Fibroblast of peridontal ligament (primary cell): ENCODE measurements at regions not wholly inside any gene's neighbourhood (a gene's known extent, or its start where the extent isn't known, plus 50 kb on each side); places are given as distances from the start of the nearest gene placed in this dataset.
"Not testable (repeated sequence)": the region's sequence is repeated elsewhere in the genome, so short reads cannot be mapped to it uniquely, and the experiment has no call there.

Source experiments
- DNase-seq: peaks from one replicate; pipeline ENCODE4 v3.0.0-alpha.2; 2010; ENCODE audit errors: extremely low read depth

DNA sequence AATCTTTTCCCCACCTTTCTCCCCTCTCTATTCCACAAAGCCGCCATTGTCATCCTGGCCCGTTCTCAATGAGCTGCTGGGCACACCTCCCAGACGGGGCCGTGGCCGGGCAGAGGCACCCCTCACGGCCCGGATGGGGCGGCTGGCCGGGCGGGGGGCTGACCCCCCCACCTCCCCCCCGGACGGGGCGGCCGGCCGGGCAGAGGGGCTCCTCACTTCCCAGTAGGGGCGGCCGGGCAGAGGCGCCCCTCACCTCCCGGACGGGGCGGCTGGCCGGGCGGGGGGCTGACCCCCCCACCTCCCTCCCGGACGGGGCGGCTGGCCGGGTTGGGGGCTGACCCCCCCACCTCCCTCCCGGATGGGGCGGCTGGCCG is 85.6 kb downstream of the OR2B2 start:
- DNase-seq: not testable (repeated sequence)

DNA sequence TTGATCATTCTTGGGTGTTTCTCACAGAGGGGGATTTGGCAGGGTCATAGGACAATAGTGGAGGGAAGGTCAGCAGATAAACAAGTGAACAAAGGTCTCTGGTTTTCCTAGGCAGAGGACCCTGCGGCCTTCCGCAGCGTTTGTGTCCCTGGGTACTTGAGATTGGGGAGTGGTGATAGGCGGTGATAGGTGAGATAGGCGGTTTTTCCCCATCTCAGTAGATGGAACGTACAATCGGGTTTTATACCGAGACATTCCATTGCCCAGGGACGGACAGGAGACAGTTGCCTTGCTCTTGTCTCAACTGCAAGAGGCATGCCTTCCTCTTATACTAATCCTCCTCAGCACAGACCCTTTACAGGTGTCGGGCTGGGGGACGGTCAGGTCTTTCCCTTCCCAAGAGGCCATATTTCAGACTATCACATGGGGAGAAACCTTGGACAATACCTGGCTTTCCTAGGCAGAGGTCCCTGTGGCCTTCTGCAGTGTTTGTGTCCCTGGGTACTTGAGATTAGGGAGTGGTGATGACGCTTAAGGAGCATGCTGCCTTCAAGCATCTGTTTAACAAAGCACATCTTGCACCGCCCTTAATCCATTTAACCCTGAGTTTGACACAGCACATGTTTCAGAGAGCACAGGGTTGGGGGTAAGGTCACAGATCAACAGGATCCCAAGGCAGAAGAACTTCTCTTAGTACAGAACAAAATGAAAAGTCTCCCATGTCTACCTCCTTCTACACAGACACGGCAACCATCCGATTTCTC is 86.2 kb downstream of the OR2B2 start:
- not testable (repeated sequence) for DNase-seq

DNA sequence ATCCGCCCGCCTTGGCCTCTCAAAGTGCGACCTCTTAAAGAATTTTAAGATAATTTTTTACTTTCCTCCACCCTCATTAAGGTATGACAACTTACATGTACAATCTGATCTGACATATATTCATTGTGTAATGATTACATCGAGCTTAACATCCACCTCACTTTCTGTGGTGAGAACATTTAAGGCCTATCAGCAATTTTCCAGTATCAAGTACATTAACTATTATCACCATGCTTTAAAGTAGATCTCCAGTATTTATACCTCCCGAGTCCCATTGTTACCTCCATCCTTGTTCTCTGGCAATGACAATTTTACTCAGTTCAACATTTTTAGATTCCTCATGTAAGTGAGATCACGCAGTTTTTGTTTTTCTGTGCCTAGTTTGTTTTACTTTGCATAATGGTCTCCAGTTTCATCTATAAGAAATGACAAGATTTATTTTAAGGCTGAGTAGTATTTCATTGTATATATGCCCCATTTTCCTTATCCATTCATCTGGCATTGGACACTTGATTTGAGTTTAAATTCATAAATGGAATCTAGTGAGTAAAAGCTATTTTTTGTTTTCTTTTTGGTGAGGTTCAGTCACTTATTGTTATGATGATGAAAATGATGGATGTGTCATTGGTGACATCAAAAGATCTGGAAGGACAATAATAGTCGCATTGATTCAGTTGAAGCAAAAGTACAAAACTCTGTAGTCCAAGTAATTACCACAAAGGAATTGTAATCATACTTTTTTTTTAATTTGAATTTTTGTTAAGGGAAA is 87.0 kb downstream of the OR2B2 start:
- DNase-seq: peak; percentile 27

DNA sequence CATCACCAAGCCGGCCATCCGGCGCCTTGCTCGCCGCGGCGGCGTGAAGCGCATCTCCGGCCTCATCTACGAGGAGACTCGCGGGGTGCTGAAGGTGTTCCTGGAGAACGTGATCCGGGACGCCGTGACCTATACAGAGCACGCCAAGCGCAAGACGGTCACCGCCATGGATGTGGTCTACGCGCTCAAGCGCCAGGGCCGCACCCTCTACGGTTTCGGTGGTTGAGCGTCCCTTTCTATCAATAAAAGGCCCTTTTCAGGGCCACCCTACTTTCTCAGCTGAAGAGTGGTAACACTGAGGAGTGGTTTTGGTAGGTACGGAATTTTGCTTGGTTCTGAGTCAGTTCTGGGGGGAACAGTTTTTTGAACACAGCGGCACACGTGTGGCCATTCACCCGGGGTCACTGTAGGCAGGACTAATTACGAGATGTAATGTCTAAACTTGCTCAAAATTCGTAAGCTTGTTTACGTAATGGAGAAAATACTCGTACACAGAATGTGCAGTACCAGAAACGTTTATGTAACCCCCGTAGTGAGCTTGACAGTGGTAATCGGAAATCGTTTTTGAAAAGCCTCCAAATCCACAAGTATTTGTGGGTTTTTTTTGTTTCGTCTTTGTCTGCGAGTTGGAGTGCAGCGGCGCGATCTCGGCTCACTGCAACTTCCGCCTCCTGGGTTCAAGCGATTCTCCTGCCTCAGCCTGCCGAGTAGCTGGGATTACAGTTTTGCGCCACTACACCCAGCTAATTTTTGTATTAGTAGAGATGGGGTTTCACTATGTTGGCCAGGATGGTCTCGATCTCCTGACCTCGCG is 87.8 kb downstream of the OR2B2 start:
- peak; percentile 87 for DNase-seq

DNA sequence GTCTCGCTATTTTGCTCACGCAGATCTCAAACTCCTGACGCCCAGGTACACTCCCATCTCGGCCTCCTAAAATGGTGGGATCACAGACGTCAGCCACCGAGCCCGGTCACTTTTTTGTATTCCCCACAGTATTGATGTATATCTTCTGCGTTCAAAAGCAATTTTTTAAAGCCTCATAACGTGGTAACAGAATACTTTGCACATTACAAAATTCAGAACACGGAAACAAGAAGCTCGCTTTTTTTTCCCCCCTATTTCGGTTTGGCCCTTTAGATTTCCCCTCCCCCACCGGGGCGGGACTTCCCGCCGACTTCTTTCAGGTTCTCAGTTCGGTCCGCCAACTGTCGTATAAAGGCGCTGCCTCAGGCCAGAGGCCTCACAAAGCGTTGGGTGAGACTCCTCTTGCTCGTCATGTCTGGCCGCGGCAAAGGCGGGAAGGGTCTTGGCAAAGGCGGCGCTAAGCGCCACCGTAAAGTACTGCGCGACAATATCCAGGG is 88.4 kb downstream of the OR2B2 start:
- peak; percentile 64 for DNase-seq

DNA sequence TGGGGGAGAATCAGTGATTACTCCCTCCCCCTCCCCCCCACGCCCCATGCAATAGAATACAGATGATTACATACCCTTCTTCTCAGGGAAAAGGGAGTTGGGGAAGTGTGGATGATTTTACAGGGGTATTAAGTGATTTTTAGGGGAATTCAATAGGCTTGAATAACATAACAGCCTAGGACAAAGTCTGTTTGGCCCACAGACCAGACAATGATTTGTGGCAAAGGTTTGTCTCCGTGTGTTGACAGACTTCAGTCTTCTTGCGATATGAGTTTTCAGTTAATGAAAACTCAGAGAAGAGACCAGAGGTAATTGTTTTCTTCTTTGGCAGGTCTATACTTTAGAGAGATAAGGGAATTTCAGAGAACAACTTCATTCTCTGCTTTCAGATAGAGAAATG is 95.3 kb downstream of the OR2B2 start:
- no peak for DNase-seq

DNA sequence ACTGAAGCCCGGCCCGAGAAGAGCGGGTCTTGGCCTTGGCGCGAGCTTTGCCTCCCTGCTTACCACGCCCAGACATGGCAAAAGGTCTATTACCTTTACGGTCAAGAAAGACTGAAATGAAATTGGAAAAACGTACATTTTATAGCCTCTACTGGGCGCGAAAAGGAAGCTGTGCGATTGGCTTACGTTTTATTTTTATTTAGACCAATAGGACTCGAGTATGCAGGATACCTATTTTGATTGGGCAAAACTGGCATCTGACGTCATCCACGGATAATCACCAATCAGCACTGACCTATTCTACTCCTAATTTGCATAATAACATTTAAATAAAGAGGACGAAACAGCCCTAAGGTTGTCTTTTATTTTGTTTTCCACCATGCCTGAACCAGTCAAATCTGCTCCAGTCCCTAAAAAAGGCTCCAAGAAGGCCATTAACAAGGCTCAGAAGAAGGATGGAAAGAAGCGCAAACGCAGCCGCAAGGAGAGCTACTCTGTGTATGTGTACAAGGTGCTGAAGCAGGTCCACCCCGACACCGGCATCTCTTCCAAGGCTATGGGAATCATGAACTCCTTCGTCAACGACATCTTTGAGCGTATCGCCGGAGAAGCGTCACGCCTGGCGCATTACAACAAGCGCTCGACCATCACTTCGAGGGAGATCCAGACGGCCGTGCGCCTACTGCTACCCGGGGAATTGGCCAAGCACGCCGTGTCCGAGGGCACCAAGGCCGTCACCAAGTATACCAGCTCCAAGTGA is 97.4 kb downstream of the OR2B2 start:
- DNase-seq: peak; percentile 98

DNA sequence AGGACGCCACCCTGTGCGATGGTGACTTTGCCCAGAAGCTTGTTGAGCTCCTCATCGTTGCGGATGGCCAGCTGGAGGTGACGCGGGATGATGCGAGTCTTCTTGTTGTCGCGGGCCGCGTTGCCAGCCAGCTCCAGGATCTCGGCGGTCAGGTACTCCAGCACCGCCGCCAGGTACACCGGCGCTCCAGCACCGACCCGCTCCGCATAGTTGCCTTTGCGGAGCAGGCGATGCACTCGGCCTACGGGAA is 97.9 kb downstream of the OR2B2 start:
- DNase-seq: not testable (repeated sequence)

DNA sequence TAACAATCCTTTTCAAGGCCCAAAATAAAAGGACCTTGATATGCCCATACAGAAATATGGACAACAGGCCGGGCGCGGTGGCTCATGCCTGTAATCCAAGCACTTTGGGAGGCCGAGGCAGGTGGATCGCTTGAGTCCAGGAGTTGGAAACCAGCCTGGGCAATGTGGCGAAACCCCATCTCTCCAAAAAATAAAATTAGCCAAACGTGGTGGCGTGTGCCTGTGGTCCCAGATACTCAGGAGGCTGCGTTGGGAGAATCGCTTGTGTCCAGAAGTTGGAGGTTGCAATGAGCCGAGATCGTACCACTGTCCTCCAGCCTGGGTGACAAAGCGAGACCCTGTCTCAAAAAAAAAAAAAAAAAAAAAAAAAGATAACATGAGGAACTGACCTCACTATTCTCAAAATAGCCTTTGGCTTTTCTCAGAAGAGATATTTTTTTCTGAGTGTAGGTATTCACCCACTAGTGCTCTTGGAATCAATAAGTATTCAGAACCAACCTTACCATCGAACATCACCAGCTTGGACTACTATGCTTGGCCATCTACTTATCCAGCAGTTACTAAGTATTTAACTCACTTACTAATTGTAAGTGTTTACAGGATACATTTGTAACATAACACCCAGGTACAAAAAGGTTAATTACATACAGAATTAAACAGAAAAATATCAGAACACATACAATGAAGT is 99.2 kb downstream of the OR2B2 start:
- no peak for DNase-seq

DNA sequence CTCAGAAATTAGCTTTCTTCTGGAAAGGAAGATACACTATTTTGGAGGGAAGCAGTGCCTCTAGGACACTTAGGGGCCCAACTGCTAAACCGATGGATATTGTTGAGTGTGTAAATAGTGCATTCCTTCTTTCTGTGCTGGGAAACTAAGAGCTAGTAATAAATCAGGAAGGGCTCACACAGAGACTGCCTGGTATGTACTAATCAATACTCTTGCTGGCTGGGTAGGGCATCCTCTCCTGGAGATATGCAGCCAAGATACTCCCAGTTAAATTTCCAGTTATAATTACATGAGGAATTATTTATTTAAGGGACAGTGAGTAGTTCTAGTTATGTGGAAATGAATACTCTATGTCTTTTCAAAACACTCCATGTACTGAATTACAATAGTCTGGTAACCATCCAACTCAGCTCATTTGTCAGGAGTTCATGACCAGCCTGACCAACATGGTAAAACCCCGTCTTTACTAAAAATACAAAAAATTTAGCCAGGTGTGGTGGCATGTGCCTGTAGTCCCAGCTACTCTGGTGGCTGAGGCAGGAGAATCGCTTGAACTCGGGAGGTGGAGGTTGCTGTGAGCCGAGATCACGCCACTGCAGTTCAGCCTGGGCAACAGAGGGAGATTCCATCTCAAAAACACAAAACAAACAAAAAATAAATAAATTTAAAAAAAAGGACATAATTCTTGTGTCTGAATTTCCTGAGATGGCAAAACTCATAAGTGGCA is 100.0 kb downstream of the OR2B2 start:
- DNase-seq: no peak

DNA sequence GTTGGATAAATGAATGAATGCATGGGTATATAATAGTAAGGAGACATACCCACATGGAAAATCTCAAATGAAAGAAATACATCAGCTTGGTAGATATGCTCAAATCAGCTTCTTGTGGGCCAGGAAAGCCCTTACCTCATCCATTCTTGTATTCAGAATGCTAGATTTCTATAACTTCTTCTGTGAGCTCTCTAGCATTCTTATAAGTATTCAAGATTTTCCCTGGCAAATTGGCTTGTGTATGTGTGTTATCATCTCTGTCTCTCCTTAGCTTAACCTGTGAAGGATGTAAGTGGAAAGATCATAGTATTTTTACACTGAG is 100.8 kb downstream of the OR2B2 start:
- peak; percentile 7 for DNase-seq

DNA sequence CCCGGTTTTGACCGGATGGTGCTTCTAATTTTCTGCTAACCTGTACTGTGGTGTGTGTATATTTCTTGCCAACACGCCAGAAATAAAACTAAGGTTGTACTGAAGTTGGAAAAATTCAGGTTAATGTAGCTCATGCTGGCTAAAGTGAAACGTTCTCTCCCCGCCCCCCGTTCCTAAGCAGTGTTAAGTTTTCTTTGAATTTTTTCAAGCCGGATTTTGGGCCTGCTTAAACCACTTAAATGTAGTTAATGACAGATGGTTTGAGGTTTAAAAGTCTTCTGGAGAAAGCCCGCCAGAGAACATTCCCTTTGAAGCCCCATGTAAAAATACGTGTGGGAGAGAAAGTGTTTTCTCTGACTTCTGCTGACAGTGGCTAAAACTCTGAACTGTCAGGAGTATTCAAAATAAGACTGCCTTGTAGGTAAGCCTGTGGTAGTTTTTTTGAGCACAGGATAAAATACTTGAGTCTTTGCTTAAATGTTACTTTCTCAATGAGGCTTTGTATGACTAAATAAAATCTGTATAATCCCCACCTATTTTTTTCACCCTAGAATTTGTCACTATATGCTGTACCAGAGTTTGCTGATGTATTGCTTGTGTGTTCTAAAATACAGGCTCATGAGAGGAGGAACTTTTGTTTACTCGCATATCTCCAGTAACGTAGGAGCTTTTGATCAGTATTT is 101.3 kb downstream of the OR2B2 start:
- DNase-seq: no peak

DNA sequence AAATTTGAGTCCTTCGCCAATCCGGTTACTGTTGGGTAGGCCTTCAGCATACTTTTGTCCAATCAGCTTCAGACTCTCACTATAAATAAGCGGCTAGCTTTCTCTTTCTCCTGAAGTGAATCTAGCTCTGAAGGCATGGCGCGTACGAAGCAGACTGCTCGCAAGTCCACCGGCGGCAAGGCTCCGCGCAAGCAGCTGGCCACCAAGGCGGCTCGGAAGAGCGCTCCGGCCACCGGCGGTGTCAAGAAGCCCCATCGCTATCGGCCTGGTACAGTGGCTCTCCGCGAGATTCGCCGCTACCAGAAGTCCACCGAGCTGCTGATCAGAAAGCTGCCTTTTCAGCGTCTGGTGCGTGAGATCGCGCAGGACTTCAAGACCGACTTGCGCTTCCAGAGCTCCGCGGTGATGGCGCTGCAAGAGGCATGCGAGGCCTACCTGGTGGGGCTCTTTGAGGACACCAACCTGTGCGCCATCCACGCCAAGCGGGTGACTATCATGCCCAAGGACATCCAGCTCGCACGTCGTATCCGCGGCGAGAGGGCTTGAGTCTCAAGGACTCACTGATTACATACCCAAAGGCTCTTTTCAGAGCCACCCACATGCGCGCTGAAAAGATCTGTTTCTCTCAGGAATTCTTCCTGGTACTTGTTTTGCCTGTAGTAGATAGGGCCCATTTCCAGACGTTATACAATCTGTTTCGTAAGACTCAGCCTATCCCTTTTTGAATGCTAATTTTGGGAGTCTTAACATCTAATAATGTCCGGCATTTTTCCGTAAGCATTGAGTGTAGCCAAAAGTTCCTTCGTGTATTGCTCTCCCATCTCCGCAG is 102.0 kb downstream of the OR2B2 start:
- DNase-seq: peak; percentile 99

DNA sequence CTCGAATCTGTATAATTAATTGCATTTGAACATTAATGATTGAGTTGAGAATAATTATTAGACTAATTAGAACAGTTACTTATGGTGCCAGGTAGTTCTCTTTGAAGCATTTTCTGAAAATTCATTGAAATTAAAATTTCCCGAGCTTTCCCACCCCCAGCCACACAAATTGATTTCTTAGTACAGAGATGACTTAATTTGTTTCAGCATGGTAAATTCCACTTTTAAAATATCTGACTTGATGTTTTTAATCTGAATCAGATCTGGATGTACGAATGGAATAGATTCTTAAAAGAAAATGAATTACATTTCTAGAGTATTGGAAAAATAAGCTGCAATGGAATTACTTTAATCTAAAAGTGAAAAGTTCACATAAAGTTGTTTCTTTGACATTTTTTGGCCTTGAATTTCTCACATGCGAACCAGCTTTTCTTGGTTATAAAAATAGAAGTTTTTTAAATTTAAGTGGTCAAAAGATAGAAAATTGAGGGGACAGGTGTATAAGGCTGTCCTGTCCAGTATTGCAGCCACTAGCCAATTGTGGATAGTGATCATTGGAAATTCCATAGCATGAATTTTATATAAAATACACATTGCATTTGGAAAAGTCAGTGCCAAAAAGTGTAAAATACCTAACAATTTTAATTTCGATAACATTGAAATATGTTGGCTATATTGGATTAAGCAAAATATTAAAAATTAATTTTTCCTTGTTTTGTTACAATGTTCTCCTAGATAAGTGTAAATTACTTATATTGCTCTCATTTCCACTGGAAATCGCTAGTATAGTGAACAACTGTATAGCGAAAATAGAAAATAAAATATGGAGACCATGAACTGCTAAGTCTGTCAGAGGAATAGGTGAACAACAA is 102.9 kb downstream of the OR2B2 start:
- no peak for DNase-seq

DNA sequence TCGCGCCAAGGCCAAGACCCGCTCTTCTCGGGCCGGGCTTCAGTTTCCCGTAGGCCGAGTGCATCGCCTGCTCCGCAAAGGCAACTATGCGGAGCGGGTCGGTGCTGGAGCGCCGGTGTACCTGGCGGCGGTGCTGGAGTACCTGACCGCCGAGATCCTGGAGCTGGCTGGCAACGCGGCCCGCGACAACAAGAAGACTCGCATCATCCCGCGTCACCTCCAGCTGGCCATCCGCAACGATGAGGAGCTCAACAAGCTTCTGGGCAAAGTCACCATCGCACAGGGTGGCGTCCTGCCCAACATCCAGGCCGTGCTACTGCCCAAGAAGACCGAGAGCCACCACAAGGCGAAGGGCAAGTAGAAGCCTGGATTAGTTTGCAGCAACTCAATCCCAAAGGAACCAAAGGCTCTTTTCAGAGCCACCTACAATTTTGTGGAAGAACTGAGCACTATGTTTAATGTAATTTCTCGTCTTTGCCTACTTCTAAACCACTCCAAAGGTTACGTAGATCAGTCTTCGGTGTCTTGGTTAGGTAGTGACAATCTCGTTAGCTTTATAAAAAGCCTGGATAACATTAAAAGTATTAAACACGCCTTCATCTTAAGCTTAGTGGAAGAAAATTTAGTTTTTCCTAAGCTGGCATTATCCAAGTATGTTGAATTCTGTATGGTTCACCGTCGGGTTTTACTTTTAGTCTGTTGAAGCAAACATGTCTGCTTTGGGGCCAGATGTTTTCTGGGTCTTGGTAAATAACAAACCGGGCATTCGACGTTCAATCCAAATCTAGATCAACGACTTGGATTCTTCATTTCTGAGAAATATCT is 103.7 kb downstream of the OR2B2 start:
- DNase-seq: peak; percentile 46

DNA sequence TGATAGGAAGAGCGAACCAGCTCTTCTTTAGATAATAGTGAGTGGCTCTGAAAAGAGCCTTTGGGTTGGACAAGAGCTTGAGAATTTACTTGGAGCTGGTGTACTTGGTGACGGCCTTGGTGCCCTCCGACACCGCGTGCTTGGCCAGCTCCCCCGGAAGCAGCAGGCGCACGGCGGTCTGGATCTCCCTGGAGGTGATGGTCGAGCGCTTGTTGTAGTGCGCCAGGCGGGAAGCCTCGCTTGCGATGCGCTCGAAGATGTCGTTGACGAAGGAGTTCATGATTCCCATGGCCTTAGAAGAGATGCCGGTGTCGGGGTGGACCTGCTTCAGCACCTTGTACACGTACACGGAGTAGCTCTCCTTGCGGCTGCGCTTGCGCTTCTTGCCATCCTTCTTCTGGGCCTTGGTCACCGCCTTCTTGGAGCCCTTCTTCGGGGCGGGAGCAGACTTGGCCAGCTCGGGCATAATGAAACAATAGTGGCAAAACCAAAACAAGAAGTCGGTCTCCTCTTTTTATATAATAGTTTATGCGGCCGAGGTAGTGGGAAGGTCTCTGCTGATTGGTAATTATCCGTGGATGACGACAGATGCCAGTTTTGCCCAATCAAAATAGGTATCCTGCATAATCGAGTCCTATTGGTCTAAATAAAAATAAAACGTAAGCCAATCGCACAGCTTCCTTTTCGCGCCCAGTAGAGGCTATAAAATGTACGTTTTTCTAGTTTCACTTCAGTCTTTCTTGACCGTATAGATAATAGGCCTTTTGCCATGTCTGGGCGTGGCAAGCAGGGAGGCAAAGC is 104.6 kb downstream of the OR2B2 start:
- peak; percentile 98 for DNase-seq
